HG02852 (cell line): ENCODE measurements at regions not wholly inside any gene's neighbourhood (a gene's known extent, or its start where the extent isn't known, plus 50 kb on each side); places are given as distances from the start of the nearest gene placed in this dataset.
A peak's percentile ranks its signal among the peaks of the same experiment; 100 is the strongest.

Experiments
- ATAC-seq: cut with Tn5 transposase; IDR thresholded peaks from one replicate; pipeline ENCODE4 v1.9.1; 2021; ENCODE audit warnings: mild to moderate bottlenecking, moderate library complexity; ENCODE audit not compliant: unreplicated experiment

GRCh38 chr4:14850455-14851097 lies 151.7 kb upstream of the CPEB2 start:
- ATAC-seq: no peak

DNA sequence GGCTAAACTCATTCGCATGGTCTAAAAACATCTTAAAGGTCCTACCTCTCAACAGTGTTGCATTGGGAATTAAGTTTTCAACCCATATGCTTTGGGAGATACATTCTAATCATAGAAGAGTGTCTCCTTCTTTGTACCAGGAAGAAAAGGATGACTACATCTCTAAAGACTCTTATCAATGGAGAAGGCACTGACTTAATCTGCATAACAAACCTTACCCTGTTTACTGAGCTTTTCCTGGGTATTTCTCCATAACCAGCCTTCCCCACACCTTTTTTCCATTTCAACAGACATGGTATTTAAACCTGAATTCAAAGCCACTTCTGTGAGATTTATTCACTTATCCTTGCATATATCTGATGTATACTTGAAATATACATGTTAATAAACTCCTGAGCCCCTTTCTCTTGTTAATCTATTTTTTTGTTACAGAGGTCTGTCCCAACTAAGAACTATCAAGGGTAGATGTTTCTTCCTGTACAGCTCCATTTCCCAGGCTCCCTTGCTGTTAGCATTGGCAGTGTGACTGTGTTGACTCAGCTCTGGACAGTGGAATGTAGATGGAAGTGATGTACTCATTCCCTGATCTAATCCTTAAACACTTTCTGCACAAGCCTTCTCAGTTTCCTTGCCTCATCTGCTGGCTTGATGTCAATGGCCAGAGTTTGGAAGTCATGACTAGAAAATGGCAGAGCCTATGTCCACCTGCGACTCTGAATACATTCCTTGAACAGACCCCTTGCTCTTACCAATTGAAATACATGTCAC lies 148.9 kb upstream of the CPEB2 start:
- no peak for ATAC-seq

DNA sequence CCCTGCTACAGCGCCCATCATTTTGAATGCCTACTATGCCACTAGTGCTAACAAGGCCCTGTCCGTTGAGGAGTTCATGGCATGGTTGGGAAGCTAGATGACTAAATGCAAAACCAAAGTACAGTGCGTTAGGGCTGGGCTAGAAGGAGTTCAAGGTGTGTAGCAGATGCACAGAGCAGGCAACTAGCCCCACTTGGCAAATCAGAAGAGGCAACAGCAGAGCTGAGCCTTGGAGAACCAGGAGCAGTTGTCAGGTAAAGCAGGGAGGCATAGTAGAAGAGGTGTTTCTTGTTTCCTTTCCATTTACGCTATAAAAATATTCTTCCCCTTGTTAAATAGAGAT lies 146.6 kb upstream of the CPEB2 start:
- peak; percentile 0 for ATAC-seq

DNA sequence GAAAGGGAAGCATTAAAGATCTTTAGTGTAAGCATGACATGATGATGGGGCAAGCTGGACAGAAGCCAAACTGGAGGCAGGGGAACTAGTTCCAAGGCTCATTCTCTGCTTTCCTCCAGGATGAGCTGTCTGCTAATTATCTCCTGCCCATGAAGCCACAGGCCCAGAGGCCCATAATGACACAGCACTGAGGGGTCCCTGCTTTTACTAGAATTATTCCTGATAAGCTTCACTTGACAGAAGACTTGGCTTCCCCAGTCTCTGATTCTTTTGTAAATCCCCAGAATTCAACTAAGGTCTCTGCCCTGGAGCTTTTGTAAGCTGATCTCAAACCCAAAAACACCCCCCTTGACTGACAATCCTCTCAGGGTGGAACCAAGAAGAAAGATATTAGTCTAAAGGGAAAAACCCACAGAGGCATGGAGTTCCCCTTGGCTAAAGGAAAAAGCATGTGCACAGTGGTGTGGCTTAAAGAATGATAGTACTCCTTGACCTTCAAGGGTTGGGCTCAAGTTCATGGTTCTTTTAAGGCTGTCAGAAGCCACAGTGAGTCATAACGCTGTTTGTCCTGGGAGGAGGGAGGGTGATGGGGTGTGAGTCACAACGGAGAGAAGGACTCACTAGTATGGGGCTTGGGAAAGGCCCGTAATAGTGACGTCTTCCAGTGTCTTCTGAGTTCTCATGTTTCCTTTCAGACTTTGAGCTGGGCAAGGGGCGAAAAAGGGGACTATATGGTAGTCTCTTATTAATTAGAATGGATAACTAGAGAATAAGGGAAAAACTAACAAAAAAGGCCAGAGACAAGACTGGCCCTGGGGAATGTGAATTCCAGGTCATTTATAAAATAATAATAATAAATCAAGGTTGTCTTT lies 146.0 kb upstream of the CPEB2 start:
- ATAC-seq: peak; percentile 98

- no peak for ATAC-seq
These were observed 145.4 kb upstream of the CPEB2 start for GRCh38 chr4:14856934-14857235.

DNA sequence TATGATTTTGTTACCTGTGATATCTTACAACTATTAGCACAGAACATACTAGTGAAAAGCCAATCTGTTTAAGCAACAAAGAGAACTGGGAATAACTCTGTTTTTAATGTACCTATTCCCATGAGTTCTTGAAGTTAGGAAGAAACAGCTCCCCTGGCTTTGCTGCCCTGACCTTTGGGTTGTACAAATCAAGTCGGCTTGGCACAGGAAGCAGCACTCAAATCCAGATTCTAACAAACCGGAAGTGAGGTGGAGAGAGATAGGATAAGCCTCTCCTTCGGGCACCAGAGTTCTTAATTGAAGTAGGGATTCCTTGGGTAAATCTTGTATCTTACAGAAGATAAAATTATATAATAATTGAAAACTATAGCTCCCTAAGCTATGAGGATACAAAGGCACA lies 144.8 kb upstream of the CPEB2 start:
- ATAC-seq: no peak

GRCh38 chr4:14857981-14858380 lies 144.3 kb upstream of the CPEB2 start:
- ATAC-seq: no peak

- ATAC-seq: no peak
These were observed 139.4 kb upstream of the CPEB2 start for GRCh38 chr4:14862891-14863290.

DNA sequence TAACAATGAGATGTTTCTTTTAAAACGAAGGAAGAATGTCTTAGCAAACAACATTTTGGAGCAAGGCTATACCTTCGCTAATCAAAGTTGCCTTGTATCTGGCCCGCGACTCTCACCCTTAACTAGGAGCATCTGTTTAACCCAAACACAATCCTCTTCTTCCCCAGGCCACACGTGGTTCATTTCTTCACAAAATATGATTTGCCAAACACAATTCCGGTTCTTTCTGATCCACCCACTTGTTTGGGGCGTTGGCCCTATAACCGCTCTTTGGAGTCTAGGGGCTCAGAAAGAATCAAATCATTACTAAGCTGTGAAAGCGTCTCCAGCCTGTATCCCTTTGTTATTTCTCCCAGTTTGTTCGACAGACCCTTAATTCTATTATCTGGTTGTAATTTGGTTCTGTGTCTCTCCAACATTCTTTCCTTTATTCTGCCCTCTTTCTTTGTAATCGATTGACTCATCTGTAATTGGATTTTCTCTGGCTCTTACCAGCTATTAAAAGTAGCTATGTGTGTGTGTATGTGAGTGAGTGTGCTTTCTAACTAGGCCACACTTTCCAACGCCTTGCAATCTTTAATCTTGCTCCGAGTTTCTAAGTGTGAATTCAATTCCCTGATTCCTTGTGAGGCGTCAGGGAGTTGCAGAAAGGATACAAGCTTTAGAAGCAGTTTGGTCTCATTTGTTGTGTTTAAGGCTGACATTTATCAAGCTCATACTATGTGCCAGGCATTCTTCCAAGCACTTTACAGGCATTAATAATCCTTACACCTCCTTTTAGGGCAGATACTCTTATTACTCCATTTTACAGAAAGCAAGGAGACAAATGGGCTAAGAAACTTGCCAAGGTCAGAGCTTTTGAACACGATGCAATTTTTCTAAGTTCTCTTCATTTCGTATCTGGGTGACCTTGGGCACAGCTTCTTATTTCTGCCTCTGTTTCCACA lies 138.6 kb upstream of the CPEB2 start:
- no peak for ATAC-seq

GRCh38 chr4:14864365-14865030 lies 137.8 kb upstream of the CPEB2 start:
- ATAC-seq: no peak

DNA sequence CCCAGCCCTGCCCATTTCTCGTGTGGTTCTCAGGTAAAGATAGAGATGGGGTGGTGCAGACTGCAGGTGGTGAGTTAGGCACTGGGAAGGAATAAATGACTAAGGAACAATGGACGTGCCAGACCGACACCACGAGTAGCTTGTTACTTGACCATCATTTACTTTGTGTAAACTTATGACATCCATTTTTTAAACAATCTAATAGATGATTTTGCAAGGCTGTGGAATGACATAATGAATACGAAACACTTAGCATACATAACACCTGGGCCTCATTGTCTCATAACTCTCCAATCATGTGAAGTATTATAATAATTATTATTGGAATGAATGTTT lies 137.3 kb upstream of the CPEB2 start:
- ATAC-seq: no peak

GRCh38 chr4:14865804-14866203 lies 136.5 kb upstream of the CPEB2 start:
- ATAC-seq: no peak

DNA sequence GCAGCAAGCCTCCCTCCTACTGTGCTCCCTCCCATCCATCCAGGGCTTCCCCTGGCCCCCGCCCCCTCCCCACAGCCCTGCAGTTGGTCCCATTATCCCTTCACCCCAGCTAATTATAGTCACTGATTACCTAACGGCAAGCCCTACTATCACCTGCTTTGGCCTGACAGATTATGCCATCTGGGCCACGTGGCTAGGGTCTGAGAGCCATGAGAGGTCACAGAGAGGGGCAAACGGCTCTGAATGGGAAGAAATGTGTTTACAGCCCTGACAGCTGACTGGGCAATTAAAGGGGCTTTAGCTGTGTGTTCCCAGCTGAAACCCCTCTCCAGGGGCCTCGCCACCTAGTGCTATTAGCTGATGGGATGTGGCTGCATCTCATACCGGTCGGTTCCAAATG lies 134.4 kb upstream of the CPEB2 start:
- peak; percentile 8 for ATAC-seq

- ATAC-seq: peak; percentile 57
These were observed 133.6 kb upstream of the CPEB2 start for GRCh38 chr4:14868426-14869395.

DNA sequence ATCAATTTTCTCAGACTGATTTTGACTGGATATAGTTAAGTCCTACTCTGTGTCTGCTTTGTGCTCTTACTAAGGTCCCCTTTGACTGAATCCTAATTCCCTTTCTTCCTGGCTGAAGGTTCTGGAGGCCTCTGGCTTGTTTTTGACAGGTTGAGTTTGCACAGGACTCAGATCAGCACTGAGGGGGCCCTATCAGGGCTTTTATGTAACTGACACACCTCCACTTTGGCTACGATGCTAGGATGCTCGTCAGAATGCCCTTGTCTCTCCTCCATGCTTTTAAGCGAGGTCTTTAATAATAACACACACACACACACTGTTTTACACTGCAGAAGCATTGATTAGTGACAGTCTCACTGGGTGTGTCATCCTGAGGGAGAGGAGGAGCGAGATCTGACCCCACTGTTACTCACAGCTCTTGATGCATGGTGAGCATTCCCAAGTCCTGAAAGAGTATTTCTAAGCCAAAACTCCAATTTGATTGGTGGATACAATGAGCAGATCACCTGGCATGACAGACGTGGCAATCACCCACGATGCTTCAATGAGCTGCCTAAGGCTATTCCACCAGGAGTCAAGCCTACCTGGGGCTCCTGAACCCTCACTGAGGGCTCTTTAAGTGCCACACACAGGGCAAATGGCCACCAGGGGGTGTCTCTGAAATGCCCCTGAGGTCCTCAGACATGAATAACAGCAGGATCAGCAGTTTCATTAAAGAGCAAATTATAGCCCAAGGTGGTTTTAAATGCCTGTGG lies 130.4 kb upstream of the CPEB2 start:
- no peak for ATAC-seq

DNA sequence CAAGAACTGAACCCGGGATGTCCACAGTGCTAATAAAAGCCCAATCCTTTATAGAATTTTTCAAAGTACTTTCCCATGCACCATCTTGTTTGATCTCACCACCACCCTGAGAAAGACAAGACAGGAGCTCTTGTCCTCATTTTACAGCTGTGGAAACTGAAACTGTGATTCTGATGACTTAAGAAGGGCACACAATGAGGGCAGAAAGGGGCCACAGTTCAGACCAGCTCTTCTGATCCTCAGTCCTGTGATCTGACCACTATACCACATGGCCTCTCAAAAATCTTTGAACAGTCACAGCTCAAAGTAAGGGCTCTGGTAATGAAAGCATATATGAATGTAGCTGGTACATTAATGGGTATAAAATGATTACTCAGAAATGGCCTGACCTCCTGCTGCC lies 127.3 kb upstream of the CPEB2 start:
- ATAC-seq: peak; percentile 50

- ATAC-seq: peak; percentile 47
These were observed 124.7 kb upstream of the CPEB2 start for GRCh38 chr4:14877246-14878225.
